Endothelial cell of umbilical vein (primary cell): ENCODE measurements at regions not wholly inside any gene's neighbourhood (a gene's known extent, or its start where the extent isn't known, plus 50 kb on each side); places are given as distances from the start of the nearest gene placed in this dataset.

Experiments
- BruUV-seq: library from RNA; stranded (reverse); fragments of 400-500 nt; replicated peaks from 2 replicates; lab custom pipeline; 2021; lab: Mats Ljungman, UMichigan
- CTCF ChIA-PET: fragments of 300-600, 350-600 bp; sonication (Branson Sonifier 250); formaldehyde crosslinking; loops from one replicate; lab custom pipeline; 2021; ENCODE audit warnings: antibody characterized with exemption, inconsistent platforms; lab: Charles Lee
- POLR2A ChIA-PET: fragments of 300-600, 350-600 bp; sonication (Branson Sonifier 250); formaldehyde crosslinking; loops from one replicate; lab custom pipeline; 2021; ENCODE audit warnings: antibody characterized with exemption, inconsistent platforms; lab: Charles Lee
- DNase-seq: peaks from one replicate; pipeline ENCODE4 v3.0.0-alpha.2; 2011; ENCODE audit warnings: low read depth, low spot score
- FAIRE-seq: peaks from 2 replicates; lab custom pipeline; 2011; peaks lifted over from hg19 to GRCh38; lab: Jason Lieb, UNC
- H2AFZ ChIP-seq: 2 replicates; pipeline ENCODE4 v1.6.0; 2012; ENCODE audit warnings: low read depth, low read length, control low read depth, inconsistent platforms
- H3K27ac ChIP-seq: 2 replicates; pipeline ENCODE4 v1.5.1; 2011; ENCODE audit warnings: low read depth, mild to moderate bottlenecking, control low read depth, low read length, moderate library complexity; ENCODE audit not compliant: insufficient read depth
- H3K27me3 ChIP-seq, 2 experiments: 2 replicates each; pipeline versions ENCODE4 v1.6.0 to v1.6.1; 2011; ENCODE audit warnings: low read length in 2 of 2, mixed read lengths in 1 of 2; ENCODE audit not compliant: control insufficient read depth in 2 of 2, insufficient read depth in 2 of 2
- H3K36me3 ChIP-seq, 2 experiments: 2 replicates in 1 of 2; 3 replicates in 1 of 2; pipeline ENCODE4 v1.5.1; 2011; ENCODE audit warnings: low read length in 2 of 2, mild to moderate bottlenecking in 1 of 2, moderate library complexity in 1 of 2; ENCODE audit not compliant: control insufficient read depth in 2 of 2, insufficient read depth in 2 of 2; ENCODE audit errors: extremely low read depth in 1 of 2
- H3K4me1 ChIP-seq: 3 replicates; pipeline ENCODE4 v1.5.1; 2011; ENCODE audit warnings: mild to moderate bottlenecking, low read length; ENCODE audit not compliant: control insufficient read depth, insufficient read depth; ENCODE audit errors: extremely low read depth
- H3K4me2 ChIP-seq: 2 replicates; pipeline ENCODE4 v1.6.1; 2011; ENCODE audit warnings: low read length, control low read depth, mixed read lengths; ENCODE audit not compliant: insufficient read depth
- H3K4me3 ChIP-seq, 3 experiments: fragments of 200-600 bp in 1 of 3; sonication (generic), shearing (Covaris generic) in 1 of 3; replicated peaks in 1 of 3; 2 replicates each; pipeline ENCODE4 v1.5.1; 2011 to 2016; ENCODE audit warnings: control low read depth in 3 of 3, low read length in 3 of 3, mild to moderate bottlenecking in 2 of 3, inconsistent platforms in 1 of 3, low read depth in 1 of 3, moderate library complexity in 1 of 3; ENCODE audit not compliant: insufficient read depth in 1 of 3
- H3K79me2 ChIP-seq: 2 replicates; pipeline ENCODE4 v1.6.0; 2012; ENCODE audit warnings: low read length, inconsistent platforms; ENCODE audit not compliant: control insufficient read depth, insufficient read depth
- H3K9ac ChIP-seq: replicated peaks from 2 replicates; pipeline ENCODE3; 2011; ENCODE audit warnings: low read length, control low read depth; ENCODE audit not compliant: insufficient read depth; ENCODE audit errors: extremely low read depth
- H3K9me1 ChIP-seq: replicated peaks from 3 replicates; pipeline ENCODE4 v1.6.0; 2011; ENCODE audit warnings: mild to moderate bottlenecking, low read length; ENCODE audit not compliant: control insufficient read depth, insufficient read depth; ENCODE audit errors: extremely low read depth
- H3K9me3 ChIP-seq: replicated peaks from 2 replicates; pipeline ENCODE4 v1.5.1; 2012; ENCODE audit warnings: low read length, inconsistent platforms; ENCODE audit not compliant: control insufficient read depth, insufficient read depth
- H4K20me1 ChIP-seq: replicated peaks from 2 replicates; pipeline ENCODE3; 2011; ENCODE audit warnings: mild to moderate bottlenecking, low read length; ENCODE audit not compliant: control insufficient read depth, insufficient read depth; ENCODE audit errors: extremely low read depth
- CTCF ChIP-seq, 2 donors: IDR thresholded peaks; 1 replicate in 1 of 2; 2 replicates in 1 of 2; pipeline ENCODE4 v1.5.1; 2011; ENCODE audit warnings: low read length in 2 of 2, mild to moderate bottlenecking in 2 of 2, moderate library complexity in 2 of 2, control low read depth in 1 of 2, inconsistent platforms in 1 of 2, low read depth in 1 of 2; ENCODE audit not compliant: insufficient read depth in 1 of 2; ENCODE audit errors: extremely low read depth in 1 of 2
- EZH2 ChIP-seq: IDR thresholded peaks from 2 replicates; pipeline ENCODE4 v1.6.1; 2012; ENCODE audit warnings: borderline replicate concordance, low read depth, mild to moderate bottlenecking, moderate library complexity, low read length, inconsistent platforms; ENCODE audit not compliant: severe bottlenecking
- FOS ChIP-seq: IDR thresholded peaks from 2 replicates; pipeline ENCODE4 v1.6.1; 2011; ENCODE audit warnings: mild to moderate bottlenecking, low read length, moderate library complexity, borderline replicate concordance; ENCODE audit not compliant: insufficient read depth
- GATA2 ChIP-seq: IDR thresholded peaks from 2 replicates; pipeline ENCODE4 v1.7.0; 2011; ENCODE audit warnings: low read depth, mild to moderate bottlenecking, moderate library complexity, mixed read lengths, low read length; ENCODE audit not compliant: insufficient read length, insufficient read depth
- JUN ChIP-seq: IDR thresholded peaks from 2 replicates; pipeline ENCODE4 v1.6.1; 2011; ENCODE audit warnings: borderline replicate concordance, low read depth; ENCODE audit not compliant: insufficient read length, insufficient read depth
- MAX ChIP-seq: IDR thresholded peaks from 2 replicates; pipeline ENCODE4 v1.6.1; 2011; ENCODE audit not compliant: insufficient read depth, insufficient read length
- MYC ChIP-seq: IDR thresholded peaks from one replicate; pipeline ENCODE4 v1.6.1; 2011; ENCODE audit warnings: mild to moderate bottlenecking, low read depth, low read length
- POLR2A ChIP-seq: IDR thresholded peaks from 2 replicates; pipeline ENCODE4 v1.6.1; 2012; ENCODE audit warnings: low read depth, mild to moderate bottlenecking, control low read depth, low read length
- POLR2AphosphoS5 ChIP-seq: IDR thresholded peaks from 2 replicates; pipeline ENCODE4 v1.6.1; 2012; ENCODE audit warnings: low read depth, mild to moderate bottlenecking, control low read depth, low read length, moderate library complexity; ENCODE audit not compliant: insufficient read depth
- dilution Hi-C: fragments of 300-500 bp; cut with MboI; formaldehyde crosslinking; loops from one replicate; pipeline ENCODE4 v1.15.0; 2019; ENCODE audit warnings: low sequenced_read_pairs; ENCODE audit not compliant: extremely low pct_ligation_motif_present
- intact Hi-C: fragments of 100-400 bp; cut with micrococcal nuclease; formaldehyde crosslinking; loops from one replicate; pipeline ENCODE4 v1.10.0; 2022

GRCh38 chr19:30109565-30109964 is 167.5 kb downstream of the URI1 start:
- no peak for TF ChIP-seq POLR2AphosphoS5
- TF ChIP-seq JUN: no peak
- no peak for TF ChIP-seq POLR2A
- no peak for TF ChIP-seq CTCF (IDR thresholded peaks at IDR 0.05; ENCODE audit: extremely low read depth in 1 of 2, insufficient read depth in 1 of 2, low read depth in 1 of 2, low read length in 2 of 2)
- no peak for TF ChIP-seq MAX
- no peak for TF ChIP-seq FOS
- TF ChIP-seq EZH2: no peak
- no peak for TF ChIP-seq GATA2
- no peak for TF ChIP-seq MYC

More at GRCh38 chr19:30109565-30109964, 167.5 kb downstream of the URI1 start:
- Histone ChIP-seq H4K20me1 (no peaks in the 10 kb centered on the region), H3K9me1 (no peaks in the 10 kb centered on the region), H3K4me1 (no peaks in the 10 kb centered on the region), H3K27me3 (no peaks in the 10 kb centered on the region), H3K4me2 (no peak overlapping the region), H3K27ac (no peak overlapping the region), H2AFZ (no peak overlapping the region), H3K9me3 (peaks cover 6% of the 10 kb centered on the region), H3K36me3 (no peaks in the 10 kb centered on the region), H3K9ac (no peak overlapping the region), H3K79me2 (no peaks in the 10 kb centered on the region), H3K4me3 (no peak overlapping the region)
- FAIRE-seq (no peak), DNase-seq (no peak)
- dilution Hi-C loops (no loop called here), intact Hi-C loops (no loop called here)
- no TSS peak for BruUV-seq
- POLR2A ChIA-PET: no interaction called here
- CTCF ChIA-PET: no interaction called here
